ENCODE measurements at regions not wholly inside any gene's neighbourhood (a gene's known extent, or its start where the extent isn't known, plus 50 kb on each side); places are given as distances from the start of the nearest gene placed in this dataset.

- Histone ChIP-seq H3K14ac (ENCODE audit: low read length) (no peak overlapping the region), H3K9ac (ENCODE audit: low read length) (no peak overlapping the region), H4K91ac (ENCODE audit: low read depth, low read length) (no peak overlapping the region), H2BK12ac (ENCODE audit: low read length) (no peak overlapping the region), H2AK5ac (ENCODE audit: low read length) (no peak overlapping the region), H2AFZ (ENCODE audit: insufficient read depth, low read length, poor library complexity) (no peak overlapping the region), H2BK5ac (ENCODE audit: low read depth, low read length, poor library complexity) (no peak overlapping the region), H4K12ac (ENCODE audit: low read depth, low read length) (no peak overlapping the region), H3K9me3 (ENCODE audit: insufficient read depth, low read depth, low read length) (no peaks in the 10 kb centered on the region), H3K18ac (ENCODE audit: low read length) (no peak overlapping the region), H3K79me2 (ENCODE audit: control insufficient read depth, insufficient read depth, low read length, poor library complexity) (no peaks in the 10 kb centered on the region), H3K4me3 (ENCODE audit: low read depth, low read length) (no peak overlapping the region), H3K4me1 (ENCODE audit: control insufficient read depth in 1 of 2, insufficient read depth in 2 of 2, low read length in 2 of 2) (no peaks in the 10 kb centered on the region), H3K4me2 (ENCODE audit: low read length) (no peak overlapping the region), H3K23ac (ENCODE audit: low read length) (no peak overlapping the region), H3K27me3 (ENCODE audit: insufficient read depth, low read length) (no peaks in the 10 kb centered on the region), H3K27ac (ENCODE audit: low read depth, low read length) (no peak overlapping the region), H3K79me1 (ENCODE audit: low read length) (no peaks in the 10 kb centered on the region), H3K4ac (ENCODE audit: low read depth, low read length) (no peak overlapping the region), H3K36me3 (ENCODE audit: control insufficient read depth in 1 of 2, insufficient read depth in 2 of 2, low read length in 2 of 2) (no peaks in the 10 kb centered on the region), H2BK120ac (ENCODE audit: insufficient read depth, low read length, poor library complexity) (no peak overlapping the region), H4K8ac (ENCODE audit: low read depth, low read length) (no peak overlapping the region)
- no peak for DNase-seq
Measured at GRCh38 chr7:32194537-32194936, 124.3 kb upstream of the PDE1C start.

GRCh38 chr7:32191305-32191704 lies 121.1 kb upstream of the PDE1C start:
- WGBS (ENCODE audit: extremely low coverage, insufficient coverage, insufficient read length): no CpG with 5 or more reads among the region's 2 CpGs
- no peak overlapping the region for H3K18ac ChIP-seq (ENCODE audit: low read length)
- DNase-seq: no peak
- no peak overlapping the region for H4K91ac ChIP-seq (ENCODE audit: low read depth, low read length)
- no peak overlapping the region for H3K4me2 ChIP-seq (ENCODE audit: low read length)
- H2AFZ ChIP-seq (ENCODE audit: insufficient read depth, low read length, poor library complexity): no peak overlapping the region
- no peaks in the 10 kb centered on the region for H3K79me1 ChIP-seq (ENCODE audit: low read length)
- no peak overlapping the region for H3K4me3 ChIP-seq (ENCODE audit: low read depth, low read length)
- H2BK5ac ChIP-seq (ENCODE audit: low read depth, low read length, poor library complexity): no peak overlapping the region
- no peak overlapping the region for H4K12ac ChIP-seq (ENCODE audit: low read depth, low read length)
- H3K4me1 ChIP-seq (ENCODE audit: control insufficient read depth in 1 of 2, insufficient read depth in 2 of 2, low read length in 2 of 2): no peaks in the 10 kb centered on the region
- no peak overlapping the region for H3K23ac ChIP-seq (ENCODE audit: low read length)
- H3K27me3 ChIP-seq (ENCODE audit: insufficient read depth, low read length): no peaks in the 10 kb centered on the region
- no peak overlapping the region for H3K27ac ChIP-seq (ENCODE audit: low read depth, low read length)
- no peak overlapping the region for H2BK12ac ChIP-seq (ENCODE audit: low read length)
- no peaks in the 10 kb centered on the region for H3K9me3 ChIP-seq (ENCODE audit: insufficient read depth, low read depth, low read length)
- H3K14ac ChIP-seq (ENCODE audit: low read length): no peak overlapping the region
- H3K4ac ChIP-seq (ENCODE audit: low read depth, low read length): no peak overlapping the region
- H3K79me2 ChIP-seq (ENCODE audit: control insufficient read depth, insufficient read depth, low read length, poor library complexity): no peaks in the 10 kb centered on the region
- H3K9ac ChIP-seq (ENCODE audit: low read length): no peak overlapping the region
- no peak overlapping the region for H2AK5ac ChIP-seq (ENCODE audit: low read length)
- H3K36me3 ChIP-seq (ENCODE audit: control insufficient read depth in 1 of 2, insufficient read depth in 2 of 2, low read length in 2 of 2): no peaks in the 10 kb centered on the region
- H4K8ac ChIP-seq (ENCODE audit: low read depth, low read length): no peak overlapping the region
- no peak overlapping the region for H2BK120ac ChIP-seq (ENCODE audit: insufficient read depth, low read length, poor library complexity)

GRCh38 chr7:32179567-32179966 lies 109.4 kb upstream of the PDE1C start:
- Histone ChIP-seq H3K4ac (ENCODE audit: low read depth, low read length) (no peak overlapping the region), H3K79me1 (ENCODE audit: low read length) (no peaks in the 10 kb centered on the region), H4K8ac (ENCODE audit: low read depth, low read length) (no peak overlapping the region), H2AK5ac (ENCODE audit: low read length) (no peak overlapping the region), H3K14ac (ENCODE audit: low read length) (no peak overlapping the region), H3K18ac (ENCODE audit: low read length) (no peak overlapping the region), H3K4me1 (ENCODE audit: control insufficient read depth in 1 of 2, insufficient read depth in 2 of 2, low read length in 2 of 2) (no peaks in the 10 kb centered on the region), H2BK5ac (ENCODE audit: low read depth, low read length, poor library complexity) (no peak overlapping the region), H2BK120ac (ENCODE audit: insufficient read depth, low read length, poor library complexity) (no peak overlapping the region), H3K9ac (ENCODE audit: low read length) (no peak overlapping the region), H3K4me2 (ENCODE audit: low read length) (no peak overlapping the region), H3K79me2 (ENCODE audit: control insufficient read depth, insufficient read depth, low read length, poor library complexity) (no peaks in the 10 kb centered on the region), H3K23ac (ENCODE audit: low read length) (no peak overlapping the region), H2AFZ (ENCODE audit: insufficient read depth, low read length, poor library complexity) (no peak overlapping the region), H4K12ac (ENCODE audit: low read depth, low read length) (no peak overlapping the region), H3K27me3 (ENCODE audit: insufficient read depth, low read length) (no peaks in the 10 kb centered on the region), H3K4me3 (ENCODE audit: low read depth, low read length) (no peak overlapping the region), H3K36me3 (ENCODE audit: control insufficient read depth in 1 of 2, insufficient read depth in 2 of 2, low read length in 2 of 2) (no peaks in the 10 kb centered on the region), H3K27ac (ENCODE audit: low read depth, low read length) (no peak overlapping the region), H2BK12ac (ENCODE audit: low read length) (no peak overlapping the region), H3K9me3 (ENCODE audit: insufficient read depth, low read depth, low read length) (no peaks in the 10 kb centered on the region), H4K91ac (ENCODE audit: low read depth, low read length) (no peak overlapping the region)
- no CpG with 5 or more reads among the region's 1 CpG for WGBS (ENCODE audit: extremely low coverage, insufficient coverage, insufficient read length)
- DNase-seq: no peak

GRCh38 chr7:32178677-32179366 lies 108.6 kb upstream of the PDE1C start:
- Histone ChIP-seq H3K9ac (ENCODE audit: low read length) (no peak overlapping the region), H3K18ac (ENCODE audit: low read length) (no peak overlapping the region), H3K4ac (ENCODE audit: low read depth, low read length) (no peak overlapping the region), H2AK5ac (ENCODE audit: low read length) (no peak overlapping the region), H2BK120ac (ENCODE audit: insufficient read depth, low read length, poor library complexity) (no peak overlapping the region), H3K27me3 (ENCODE audit: insufficient read depth, low read length) (no peaks in the 10 kb centered on the region), H3K4me1 (ENCODE audit: control insufficient read depth in 1 of 2, insufficient read depth in 2 of 2, low read length in 2 of 2) (no peaks in the 10 kb centered on the region), H2AFZ (ENCODE audit: insufficient read depth, low read length, poor library complexity) (no peak overlapping the region), H3K36me3 (ENCODE audit: control insufficient read depth in 1 of 2, insufficient read depth in 2 of 2, low read length in 2 of 2) (no peaks in the 10 kb centered on the region), H3K79me2 (ENCODE audit: control insufficient read depth, insufficient read depth, low read length, poor library complexity) (no peaks in the 10 kb centered on the region), H3K27ac (ENCODE audit: low read depth, low read length) (no peak overlapping the region), H3K4me2 (ENCODE audit: low read length) (no peak overlapping the region), H3K79me1 (ENCODE audit: low read length) (no peaks in the 10 kb centered on the region), H3K4me3 (ENCODE audit: low read depth, low read length) (no peak overlapping the region), H4K12ac (ENCODE audit: low read depth, low read length) (no peak overlapping the region), H3K14ac (ENCODE audit: low read length) (no peak overlapping the region), H4K91ac (ENCODE audit: low read depth, low read length) (no peak overlapping the region), H4K8ac (ENCODE audit: low read depth, low read length) (no peak overlapping the region), H3K23ac (ENCODE audit: low read length) (no peak overlapping the region), H2BK5ac (ENCODE audit: low read depth, low read length, poor library complexity) (no peak overlapping the region), H3K9me3 (ENCODE audit: insufficient read depth, low read depth, low read length) (no peaks in the 10 kb centered on the region), H2BK12ac (ENCODE audit: low read length) (no peak overlapping the region)
- DNase-seq: no peak
- WGBS (ENCODE audit: extremely low coverage, insufficient coverage, insufficient read length): no CpG with 5 or more reads among the region's 7 CpGs
